Keratinocyte (primary cell): ENCODE measurements at regions not wholly inside any gene's neighbourhood (a gene's known extent, or its start where the extent isn't known, plus 50 kb on each side); places are given as distances from the start of the nearest gene placed in this dataset.
A peak's percentile ranks its signal among the peaks of the same experiment; 100 is the strongest.

Source experiments
- DNase-seq: peaks from one replicate; pipeline ENCODE4 v3.0.0-alpha.2; 2011; ENCODE audit warnings: low read depth, missing footprints, low spot score
- FAIRE-seq: peaks from 2 replicates; lab custom pipeline; 2011; peaks lifted over from hg19 to GRCh38; lab: Jason Lieb, UNC
- H2AFZ ChIP-seq: 2 replicates; pipeline ENCODE4 v1.6.0; 2012; ENCODE audit warnings: low read length, control low read depth, inconsistent platforms; ENCODE audit not compliant: control insufficient read depth
- H3K27ac ChIP-seq: 2 replicates; pipeline ENCODE4 v1.5.1; 2011; ENCODE audit warnings: low read length; ENCODE audit not compliant: control insufficient read depth, insufficient read depth
- H3K27me3 ChIP-seq: 3 replicates; pipeline ENCODE4 v1.6.0; 2011; ENCODE audit warnings: low read length; ENCODE audit not compliant: control insufficient read depth, insufficient read depth; ENCODE audit errors: extremely low read depth
- H3K36me3 ChIP-seq, 2 experiments: 2 replicates in 1 of 2; 3 replicates in 1 of 2; pipeline ENCODE4 v1.5.1; 2011; ENCODE audit warnings: low read length in 2 of 2, mild to moderate bottlenecking in 1 of 2; ENCODE audit not compliant: control insufficient read depth in 2 of 2, insufficient read depth in 2 of 2; ENCODE audit errors: extremely low read depth in 1 of 2
- H3K4me1 ChIP-seq: 3 replicates; pipeline ENCODE4 v1.5.1; 2011; ENCODE audit warnings: low read length; ENCODE audit not compliant: control insufficient read depth, insufficient read depth; ENCODE audit errors: extremely low read depth
- H3K4me2 ChIP-seq: 3 replicates; pipeline ENCODE4 v1.6.0; 2011; ENCODE audit warnings: low read depth, low read length; ENCODE audit not compliant: control insufficient read depth, insufficient read depth; ENCODE audit errors: extremely low read depth
- H3K4me3 ChIP-seq, 3 experiments: fragments of 200-600 bp in 1 of 3; sonication (generic) in 1 of 3; 2 replicates in 2 of 3; 3 replicates in 1 of 3; pipeline ENCODE4 v1.5.1; 2011 to 2016; ENCODE audit warnings: low read length in 3 of 3, mild to moderate bottlenecking in 3 of 3, control low read depth in 2 of 3, inconsistent platforms in 1 of 3, low read depth in 1 of 3, mixed read lengths in 1 of 3, mixed run types in 1 of 3, moderate library complexity in 1 of 3; ENCODE audit not compliant: control insufficient read depth in 2 of 3, insufficient read depth in 2 of 3; ENCODE audit errors: extremely low read depth in 1 of 3
- H3K79me2 ChIP-seq: 2 replicates; pipeline ENCODE4 v1.6.0; 2012; ENCODE audit warnings: low read length; ENCODE audit not compliant: control insufficient read depth, insufficient read depth
- H3K9ac ChIP-seq: 3 replicates; pipeline ENCODE4 v1.6.0; 2011; ENCODE audit warnings: low read length; ENCODE audit not compliant: control insufficient read depth, insufficient read depth; ENCODE audit errors: extremely low read depth
- H3K9me1 ChIP-seq: 3 replicates; pipeline ENCODE4 v1.6.0; 2011; ENCODE audit warnings: low read length; ENCODE audit not compliant: control insufficient read depth, insufficient read depth; ENCODE audit errors: extremely low read depth
- H3K9me3 ChIP-seq: 2 replicates; pipeline ENCODE4 v1.5.1; 2012; ENCODE audit warnings: low read depth, low read length; ENCODE audit not compliant: control insufficient read depth
- H4K20me1 ChIP-seq: 3 replicates; pipeline ENCODE4 v1.6.0; 2011; ENCODE audit warnings: low read length; ENCODE audit not compliant: control insufficient read depth, insufficient read depth; ENCODE audit errors: extremely low read depth
- EZH2 ChIP-seq: IDR thresholded peaks from one replicate; pipeline ENCODE4 v1.6.1; 2012; ENCODE audit warnings: inconsistent platforms, mild to moderate bottlenecking, low read length, moderate library complexity
- dilution Hi-C: fragments of 300-500 bp; cut with MboI; formaldehyde crosslinking; loops from one replicate; pipeline ENCODE4 v1.7.0; 2020; ENCODE audit warnings: low sequenced_read_pairs; ENCODE audit not compliant: extremely low pct_ligation_motif_present
- TF ChIP-seq, protein P1 (sequence below), 3 experiments: IDR thresholded peaks in 1 of 3; conservative IDR thresholded peaks in 1 of 3; optimal IDR thresholded peaks in 1 of 3; 2 replicates in 2 of 3; 3 replicates in 1 of 3; pipeline versions ENCODE3 to v1.5.1; 2011; ENCODE audit warnings: low read length in 3 of 3, mild to moderate bottlenecking in 3 of 3, moderate library complexity in 2 of 3, control low read depth in 1 of 3, inconsistent platforms in 1 of 3; ENCODE audit not compliant: insufficient read depth in 2 of 3; ENCODE audit errors: extremely low read depth in 1 of 3

DNA sequence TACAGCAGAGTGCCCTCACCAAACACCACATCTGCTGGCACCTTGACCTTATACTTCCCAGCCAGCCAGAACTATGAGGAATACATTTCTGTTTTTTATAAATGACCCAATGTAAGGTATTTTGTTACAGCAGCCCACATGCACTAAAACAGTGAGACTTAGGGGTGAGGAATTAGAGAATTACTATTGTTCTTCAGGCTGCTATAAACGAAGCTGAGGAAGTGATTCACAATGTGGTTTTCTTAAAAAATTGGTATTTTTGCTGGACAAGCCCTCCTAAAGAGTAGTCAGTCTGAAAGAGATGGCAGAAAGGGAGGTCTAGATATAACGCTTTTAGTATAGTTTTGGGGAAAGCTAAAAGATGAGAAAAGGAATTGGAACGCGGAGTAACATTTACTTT is 101.0 kb downstream of the SLITRK6 start:
- TF ChIP-seq, protein P1, sequence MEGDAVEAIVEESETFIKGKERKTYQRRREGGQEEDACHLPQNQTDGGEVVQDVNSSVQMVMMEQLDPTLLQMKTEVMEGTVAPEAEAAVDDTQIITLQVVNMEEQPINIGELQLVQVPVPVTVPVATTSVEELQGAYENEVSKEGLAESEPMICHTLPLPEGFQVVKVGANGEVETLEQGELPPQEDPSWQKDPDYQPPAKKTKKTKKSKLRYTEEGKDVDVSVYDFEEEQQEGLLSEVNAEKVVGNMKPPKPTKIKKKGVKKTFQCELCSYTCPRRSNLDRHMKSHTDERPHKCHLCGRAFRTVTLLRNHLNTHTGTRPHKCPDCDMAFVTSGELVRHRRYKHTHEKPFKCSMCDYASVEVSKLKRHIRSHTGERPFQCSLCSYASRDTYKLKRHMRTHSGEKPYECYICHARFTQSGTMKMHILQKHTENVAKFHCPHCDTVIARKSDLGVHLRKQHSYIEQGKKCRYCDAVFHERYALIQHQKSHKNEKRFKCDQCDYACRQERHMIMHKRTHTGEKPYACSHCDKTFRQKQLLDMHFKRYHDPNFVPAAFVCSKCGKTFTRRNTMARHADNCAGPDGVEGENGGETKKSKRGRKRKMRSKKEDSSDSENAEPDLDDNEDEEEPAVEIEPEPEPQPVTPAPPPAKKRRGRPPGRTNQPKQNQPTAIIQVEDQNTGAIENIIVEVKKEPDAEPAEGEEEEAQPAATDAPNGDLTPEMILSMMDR (optimal IDR thresholded peaks at IDR 0.05 in 1 of 3, IDR thresholded peaks at IDR 0.05 in 1 of 3, conservative IDR thresholded peaks at IDR 0.05 in 1 of 3; ENCODE audit: extremely low read depth in 1 of 3, insufficient read depth in 2 of 3, low read length in 3 of 3): no peak
- TF ChIP-seq EZH2: no peak
- Histone ChIP-seq H3K9me1 (no peaks in the 10 kb centered on the region), H3K4me3 (no peak overlapping the region), H3K79me2 (no peaks in the 10 kb centered on the region), H3K27me3 (no peaks in the 10 kb centered on the region), H2AFZ (no peak overlapping the region), H3K9me3 (no peaks in the 10 kb centered on the region), H4K20me1 (no peaks in the 10 kb centered on the region), H3K36me3 (no peaks in the 10 kb centered on the region), H3K4me1 (no peaks in the 10 kb centered on the region), H3K4me2 (no peak overlapping the region), H3K27ac (no peak overlapping the region), H3K9ac (no peak overlapping the region)
- no peak for DNase-seq
- dilution Hi-C loops: no loop called here
- no peak for FAIRE-seq

DNA sequence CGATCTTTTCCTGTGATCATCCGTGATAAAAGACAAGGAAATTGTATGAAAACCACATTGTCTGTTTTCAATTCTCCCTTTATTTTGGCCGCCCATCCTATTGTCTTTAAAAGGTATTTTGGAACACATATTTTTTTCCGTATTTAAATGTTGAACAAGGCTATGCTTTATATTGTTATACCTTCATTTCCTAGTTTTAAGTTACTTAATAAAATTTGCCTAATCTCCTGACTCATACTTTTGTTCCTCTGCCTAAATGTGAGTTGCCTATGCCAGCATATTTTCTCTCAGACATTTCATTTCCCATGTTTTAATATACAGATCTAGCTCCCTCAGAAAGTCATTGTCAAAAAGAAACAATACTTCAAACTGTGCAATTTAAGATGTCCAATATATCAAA is 104.2 kb downstream of the SLITRK6 start:
- peak; percentile 58 for FAIRE-seq
- no peaks in the 10 kb centered on the region for H3K27me3 ChIP-seq
- H3K9me1 ChIP-seq: no peaks in the 10 kb centered on the region
- dilution Hi-C loops: no loop called here
- H3K27ac ChIP-seq: no peak overlapping the region
- peak overlapping the region; percentile 36 for H2AFZ ChIP-seq
- DNase-seq: no peak
- no peak overlapping the region for H3K9ac ChIP-seq
- TF ChIP-seq, protein P1 (optimal IDR thresholded peaks at IDR 0.05 in 1 of 3, IDR thresholded peaks at IDR 0.05 in 1 of 3, conservative IDR thresholded peaks at IDR 0.05 in 1 of 3; ENCODE audit: extremely low read depth in 1 of 3, insufficient read depth in 2 of 3, low read length in 3 of 3): no peak
- no peak for TF ChIP-seq EZH2
- H3K9me3 ChIP-seq: no peaks in the 10 kb centered on the region
- no peaks in the 10 kb centered on the region for H3K79me2 ChIP-seq
- H3K4me2 ChIP-seq: peak overlapping the region; percentile 2
- no peaks in the 10 kb centered on the region for H3K4me1 ChIP-seq
- no peaks in the 10 kb centered on the region for H4K20me1 ChIP-seq
- H3K36me3 ChIP-seq: no peaks in the 10 kb centered on the region
- no peak overlapping the region for H3K4me3 ChIP-seq
